ENCODE measurements at regions not wholly inside any gene's neighbourhood (a gene's known extent, or its start where the extent isn't known, plus 50 kb on each side); places are given as distances from the start of the nearest gene placed in this dataset.
"Not testable (repeated sequence)": the region's sequence is repeated elsewhere in the genome, so short reads cannot be mapped to it uniquely, and the experiment has no call there.

DNA sequence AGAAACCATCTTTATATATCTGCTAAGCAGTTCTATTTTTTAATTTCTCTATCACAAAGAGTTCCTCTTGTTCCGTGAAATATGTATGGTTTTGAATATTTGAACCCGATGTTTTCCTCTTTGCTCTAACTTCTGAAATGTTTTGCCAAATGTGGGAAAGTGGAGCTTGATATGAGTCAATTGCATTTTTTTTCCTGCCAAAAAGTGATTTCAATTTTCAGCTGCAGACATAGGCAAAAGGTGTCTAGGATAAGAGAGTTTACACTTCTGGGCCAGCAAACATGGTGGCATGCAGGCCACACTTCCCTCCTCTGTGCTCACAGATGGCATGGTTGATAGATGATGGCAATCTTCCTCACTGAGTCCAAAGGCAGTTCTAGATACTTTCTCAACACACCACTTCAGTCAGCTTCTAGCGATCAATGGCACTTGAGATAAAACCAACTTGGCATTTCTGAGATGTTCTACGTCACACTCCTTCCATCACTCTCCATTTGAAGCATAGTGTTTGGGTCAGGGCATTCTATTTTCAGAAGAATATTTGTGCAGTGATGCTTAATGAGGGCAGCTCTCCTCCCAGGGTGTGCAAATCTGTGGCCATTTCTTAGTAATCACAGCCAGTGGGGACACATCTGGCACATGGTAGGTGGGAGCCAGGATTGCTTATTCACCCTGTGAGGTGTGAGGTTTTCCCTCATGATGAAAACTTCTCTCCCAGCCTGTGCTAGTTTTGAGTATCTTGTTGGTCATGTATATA, 54.4 kb upstream of the SCAF4 start:
- H3K27me3 ChIP-seq (ENCODE audit: insufficient read depth, low read length, poor library complexity, severe bottlenecking), result no peaks in the 10 kb centered on the region
- H3K4me2 ChIP-seq (ENCODE audit: low read depth, low read length, poor library complexity, severe bottlenecking), result no peak overlapping the region
- TF ChIP-seq CTCF (conservative IDR thresholded peaks at IDR 0.05; ENCODE audit: low read length) (0 out of 2 replicates have a peak, but pooled peaks have one; percentile 3), EZH2phosphoT487 (IDR thresholded peaks at IDR 0.05; ENCODE audit: borderline replicate concordance) (no peak)
- H3K9me3 ChIP-seq (ENCODE audit: insufficient read depth, low read depth, low read length), result no peaks in the 10 kb centered on the region
- H3K79me2 ChIP-seq (ENCODE audit: insufficient read depth, low read length), result no peaks in the 10 kb centered on the region
- 0 out of 2 replicates have a peak overlapping the region, but pooled peaks have one; percentile 37 for H2AFZ ChIP-seq (ENCODE audit: low read length)
- H3F3A ChIP-seq (ENCODE audit: low read depth), result no peaks in the 10 kb centered on the region
- H3K4me1 ChIP-seq (ENCODE audit: insufficient read depth, low read length, poor library complexity, severe bottlenecking), result no peaks in the 10 kb centered on the region
- H3K36me3 ChIP-seq (ENCODE audit: insufficient read depth, low read length), result no peaks in the 10 kb centered on the region
- H3K9me2 ChIP-seq (replicated peaks; ENCODE audit: low read depth, low read length), result no peaks in the 10 kb centered on the region
- no peak overlapping the region for H3K4me3 ChIP-seq (ENCODE audit: low read length, poor library complexity, severe bottlenecking)
- no peak overlapping the region for H3K9ac ChIP-seq (ENCODE audit: low read depth, low read length, poor library complexity, severe bottlenecking)
- H4K20me1 ChIP-seq (ENCODE audit: insufficient read depth, low read length, poor library complexity, severe bottlenecking), result no peaks in the 10 kb centered on the region

GRCh38 chr21:31785237-31786163, 53.6 kb upstream of the SCAF4 start:
- H3K4me3 ChIP-seq (ENCODE audit: low read length, poor library complexity, severe bottlenecking); H3K79me2 ChIP-seq (ENCODE audit: insufficient read depth, low read length); H3K4me2 ChIP-seq (ENCODE audit: low read depth, low read length, poor library complexity, severe bottlenecking): not testable (repeated sequence)

DNA sequence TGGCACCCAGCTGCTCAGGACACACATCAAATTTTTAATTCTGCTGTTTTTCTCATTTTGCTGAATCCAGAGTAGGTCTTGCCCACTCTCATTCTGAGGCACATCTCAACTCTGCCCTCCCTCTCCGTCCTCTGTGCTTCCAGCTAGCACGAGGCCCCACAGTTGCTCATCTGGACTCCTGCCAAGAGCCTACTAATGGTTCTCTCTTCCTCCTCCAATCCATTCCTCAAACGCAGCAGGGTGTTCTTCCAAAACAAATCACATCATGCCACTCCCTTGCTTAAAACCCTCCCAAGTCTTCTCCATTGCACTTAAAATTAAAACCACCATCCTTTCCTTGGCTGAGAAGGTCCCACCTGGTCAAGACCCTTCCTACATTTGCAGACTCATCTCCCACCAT, 49.8 kb upstream of the SCAF4 start:
- Histone ChIP-seq H3K9ac (ENCODE audit: low read depth, low read length, poor library complexity, severe bottlenecking) (no peak overlapping the region), H3K4me3 (ENCODE audit: low read length, poor library complexity, severe bottlenecking) (no peak overlapping the region), H4K20me1 (ENCODE audit: insufficient read depth, low read length, poor library complexity, severe bottlenecking) (no peaks in the 10 kb centered on the region), H3K27me3 (ENCODE audit: insufficient read depth, low read length, poor library complexity, severe bottlenecking) (no peaks in the 10 kb centered on the region), H3K4me2 (ENCODE audit: low read depth, low read length, poor library complexity, severe bottlenecking) (no peak overlapping the region), H3K9me3 (ENCODE audit: insufficient read depth, low read depth, low read length) (no peaks in the 10 kb centered on the region), H3K79me2 (ENCODE audit: insufficient read depth, low read length) (no peaks in the 10 kb centered on the region), H3K4me1 (ENCODE audit: insufficient read depth, low read length, poor library complexity, severe bottlenecking) (no peaks in the 10 kb centered on the region), H3K36me3 (ENCODE audit: insufficient read depth, low read length) (no peaks in the 10 kb centered on the region), H3F3A (ENCODE audit: low read depth) (no peaks in the 10 kb centered on the region), H2AFZ (ENCODE audit: low read length) (no peak overlapping the region), H3K9me2 (replicated peaks; ENCODE audit: low read depth, low read length) (no peaks in the 10 kb centered on the region)
- TF ChIP-seq EZH2phosphoT487 (IDR thresholded peaks at IDR 0.05; ENCODE audit: borderline replicate concordance), result no peak

More at GRCh38 chr21:31785237-31786163, 53.6 kb upstream of the SCAF4 start:
- not testable (repeated sequence) for H3K27me3 ChIP-seq (ENCODE audit: insufficient read depth, low read length, poor library complexity, severe bottlenecking); H4K20me1 ChIP-seq (ENCODE audit: insufficient read depth, low read length, poor library complexity, severe bottlenecking); H3K4me1 ChIP-seq (ENCODE audit: insufficient read depth, low read length, poor library complexity, severe bottlenecking); H3F3A ChIP-seq (ENCODE audit: low read depth); H3K36me3 ChIP-seq (ENCODE audit: insufficient read depth, low read length); H3K9me2 ChIP-seq (replicated peaks; ENCODE audit: low read depth, low read length); H3K9ac ChIP-seq (ENCODE audit: low read depth, low read length, poor library complexity, severe bottlenecking); H3K9me3 ChIP-seq (ENCODE audit: insufficient read depth, low read depth, low read length)
- 0 out of 2 replicates have a peak overlapping the region, but pooled peaks have one; percentile 37 for H2AFZ ChIP-seq (ENCODE audit: low read length)
- TF ChIP-seq CTCF (conservative IDR thresholded peaks at IDR 0.05; ENCODE audit: low read length), result peak; percentile 89

Measured in Loucy (cell line).